PFSK-1 (cell line): ENCODE measurements at regions not wholly inside any gene's neighbourhood (a gene's known extent, or its start where the extent isn't known, plus 50 kb on each side); places are given as distances from the start of the nearest gene placed in this dataset.

Experiments used
- POLR2AphosphoS5 ChIP-seq: IDR thresholded peaks from 2 replicates; pipeline ENCODE4 v1.6.1; 2012; ENCODE audit warnings: low read depth, mild to moderate bottlenecking, control low read depth, low read length, moderate library complexity
- REST ChIP-seq, 2 experiments: IDR thresholded peaks; 2 replicates each; pipeline versions ENCODE4 v1.6.1 to v1.8.0; 2011 to 2012; ENCODE audit warnings: low read depth in 2 of 2, low read length in 2 of 2, control low read depth in 1 of 2, inconsistent platforms in 1 of 2, mild to moderate bottlenecking in 1 of 2, moderate library complexity in 1 of 2; ENCODE audit not compliant: insufficient read depth in 1 of 2
- SIN3A ChIP-seq: IDR thresholded peaks from 2 replicates; pipeline ENCODE4 v1.6.1; 2012; ENCODE audit warnings: mild to moderate bottlenecking, low read length, moderate library complexity, borderline replicate concordance; ENCODE audit not compliant: insufficient read depth

- TF ChIP-seq REST (IDR thresholded peaks at IDR 0.05; ENCODE audit: insufficient read depth in 1 of 2, low read depth in 2 of 2, low read length in 2 of 2) (no peak), SIN3A (no peak), POLR2AphosphoS5 (no peak)
These were observed 67.5 kb upstream of the CPLX2 start for GRCh38 chr5:175803736-175804454.
